Osteocyte (in vitro differentiated cells): ENCODE measurements at regions not wholly inside any gene's neighbourhood (a gene's known extent, or its start where the extent isn't known, plus 50 kb on each side); places are given as distances from the start of the nearest gene placed in this dataset.
"Not testable (repeated sequence)": the region's sequence is repeated elsewhere in the genome, so short reads cannot be mapped to it uniquely, and the experiment has no call there.

Experiments
- DNase-seq: peaks from one replicate; pipeline ENCODE4 v3.0.0; 2021; ENCODE audit warnings: mixed read lengths; ENCODE audit not compliant: unreplicated experiment; ENCODE audit errors: extremely low spot score
- H3K27ac Mint-ChIP-seq: one replicate; pipeline ENCODE4 v1.8.0; 2021; ENCODE audit warnings: mild to moderate bottlenecking, mixed read lengths; ENCODE audit not compliant: unreplicated experiment
- H3K27me3 Mint-ChIP-seq: one replicate; pipeline ENCODE4 v1.8.0; 2021; ENCODE audit warnings: mixed read lengths; ENCODE audit not compliant: unreplicated experiment
- H3K36me3 Mint-ChIP-seq: one replicate; pipeline ENCODE4 v1.8.0; 2021; ENCODE audit warnings: mixed read lengths; ENCODE audit not compliant: unreplicated experiment
- H3K4me1 Mint-ChIP-seq: one replicate; pipeline ENCODE4 v1.8.0; 2021; ENCODE audit warnings: mixed read lengths; ENCODE audit not compliant: unreplicated experiment
- H3K4me3 Mint-ChIP-seq: one replicate; pipeline ENCODE4 v1.8.0; 2021; ENCODE audit warnings: mild to moderate bottlenecking, moderate library complexity, mixed read lengths; ENCODE audit not compliant: unreplicated experiment
- H3K9me3 Mint-ChIP-seq: one replicate; pipeline ENCODE4 v1.8.0; 2021; ENCODE audit warnings: mixed read lengths; ENCODE audit not compliant: unreplicated experiment
- TF ChIP-seq, protein P1 (sequence below): fragments of 200-600 bp; sonication (generic); IDR thresholded peaks from 2 replicates; pipeline ENCODE4 v1.5.0; 2021; ENCODE audit warnings: antibody characterized with exemption, mild to moderate bottlenecking, moderate library complexity

GRCh38 chr1:4131734-4132133 lies 231.7 kb upstream of the C1orf174 start:
- peaks cover 4% of the 10 kb centered on the region for H3K36me3 Mint-ChIP-seq
- H3K4me1 Mint-ChIP-seq: no peaks in the 10 kb centered on the region
- TF ChIP-seq, protein P1, sequence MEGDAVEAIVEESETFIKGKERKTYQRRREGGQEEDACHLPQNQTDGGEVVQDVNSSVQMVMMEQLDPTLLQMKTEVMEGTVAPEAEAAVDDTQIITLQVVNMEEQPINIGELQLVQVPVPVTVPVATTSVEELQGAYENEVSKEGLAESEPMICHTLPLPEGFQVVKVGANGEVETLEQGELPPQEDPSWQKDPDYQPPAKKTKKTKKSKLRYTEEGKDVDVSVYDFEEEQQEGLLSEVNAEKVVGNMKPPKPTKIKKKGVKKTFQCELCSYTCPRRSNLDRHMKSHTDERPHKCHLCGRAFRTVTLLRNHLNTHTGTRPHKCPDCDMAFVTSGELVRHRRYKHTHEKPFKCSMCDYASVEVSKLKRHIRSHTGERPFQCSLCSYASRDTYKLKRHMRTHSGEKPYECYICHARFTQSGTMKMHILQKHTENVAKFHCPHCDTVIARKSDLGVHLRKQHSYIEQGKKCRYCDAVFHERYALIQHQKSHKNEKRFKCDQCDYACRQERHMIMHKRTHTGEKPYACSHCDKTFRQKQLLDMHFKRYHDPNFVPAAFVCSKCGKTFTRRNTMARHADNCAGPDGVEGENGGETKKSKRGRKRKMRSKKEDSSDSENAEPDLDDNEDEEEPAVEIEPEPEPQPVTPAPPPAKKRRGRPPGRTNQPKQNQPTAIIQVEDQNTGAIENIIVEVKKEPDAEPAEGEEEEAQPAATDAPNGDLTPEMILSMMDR: no peak
- no peak overlapping the region for H3K4me3 Mint-ChIP-seq
- DNase-seq: no peak
- H3K27me3 Mint-ChIP-seq: no peaks in the 10 kb centered on the region
- H3K9me3 Mint-ChIP-seq: peaks cover 21% of the 10 kb centered on the region
- no peak overlapping the region for H3K27ac Mint-ChIP-seq

GRCh38 chr1:4132352-4133296 lies 232.6 kb upstream of the C1orf174 start:
- Mint-ChIP-seq H3K27ac (no peak overlapping the region), H3K9me3 (peaks cover 21% of the 10 kb centered on the region), H3K4me3 (no peak overlapping the region), H3K4me1 (no peaks in the 10 kb centered on the region), H3K27me3 (no peaks in the 10 kb centered on the region), H3K36me3 (peaks cover 3% of the 10 kb centered on the region)
- DNase-seq: no peak
- TF ChIP-seq, protein P1: no peak

DNA sequence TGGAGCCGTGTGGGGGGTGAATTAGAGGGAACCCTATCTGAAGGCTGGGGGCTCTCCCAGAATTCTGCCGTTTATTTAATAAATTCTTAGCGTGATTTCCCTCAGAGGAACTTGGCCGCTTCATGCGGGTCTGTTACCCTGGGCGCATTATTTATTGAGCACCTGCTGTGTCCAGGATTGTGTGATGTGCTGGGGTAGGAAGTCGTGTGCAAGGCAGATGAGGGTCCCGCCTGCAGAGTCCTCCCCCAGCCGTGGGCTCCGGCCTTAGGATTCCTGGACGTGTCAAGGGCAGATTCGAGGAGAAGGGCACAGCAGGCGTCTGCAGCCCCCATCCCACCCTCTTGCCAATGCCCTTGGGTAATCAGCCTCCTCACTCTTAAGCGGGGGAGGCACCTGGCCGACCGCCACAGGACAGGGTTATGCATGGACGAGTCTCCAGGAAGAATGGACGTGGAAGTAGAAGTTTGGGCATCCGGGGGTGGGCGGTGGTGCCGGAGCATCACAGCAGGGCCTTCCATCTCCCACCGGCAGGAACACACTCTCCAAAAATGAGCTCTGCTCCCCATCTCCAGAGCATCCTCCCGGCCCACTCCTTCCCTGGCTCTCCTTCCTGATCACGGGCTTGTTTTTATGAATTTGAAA lies 233.3 kb upstream of the C1orf174 start:
- no peak overlapping the region for H3K4me3 Mint-ChIP-seq
- TF ChIP-seq, protein P1: no peak
- H3K27me3 Mint-ChIP-seq: no peaks in the 10 kb centered on the region
- peaks cover 24% of the 10 kb centered on the region for H3K9me3 Mint-ChIP-seq
- no peak for DNase-seq
- H3K4me1 Mint-ChIP-seq: no peaks in the 10 kb centered on the region
- H3K36me3 Mint-ChIP-seq: peaks cover 2% of the 10 kb centered on the region
- H3K27ac Mint-ChIP-seq: no peak overlapping the region

- Mint-ChIP-seq H3K27me3 (no peaks in the 10 kb centered on the region), H3K27ac (no peak overlapping the region), H3K4me1 (no peaks in the 10 kb centered on the region), H3K36me3 (peaks cover 2% of the 10 kb centered on the region), H3K9me3 (peaks cover 30% of the 10 kb centered on the region), H3K4me3 (no peak overlapping the region)
- TF ChIP-seq, protein P1: no peak
- DNase-seq: no peak
Observed at GRCh38 chr1:4133939-4134321, 233.9 kb upstream of the C1orf174 start.

DNA sequence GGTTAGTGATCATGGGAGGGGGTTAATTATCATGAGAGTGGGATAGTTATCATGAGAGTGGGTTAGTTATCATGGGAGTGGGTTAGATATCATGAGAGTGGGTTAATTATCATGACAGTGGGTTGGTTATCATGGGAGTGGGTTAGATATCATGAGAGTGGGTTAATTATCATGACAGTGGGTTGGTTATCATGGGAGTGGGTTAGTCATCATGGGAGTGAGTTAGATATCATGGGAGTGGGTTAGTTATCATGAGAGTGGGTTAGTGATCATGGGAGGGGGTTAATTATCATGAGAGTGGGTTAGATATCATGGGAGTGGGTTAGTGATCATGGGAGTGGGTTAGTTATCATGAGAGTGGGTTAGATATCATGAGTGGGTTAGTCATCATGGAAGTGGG lies 235.8 kb upstream of the C1orf174 start:
- not testable (repeated sequence) for H3K36me3 Mint-ChIP-seq, DNase-seq, H3K27me3 Mint-ChIP-seq, H3K4me3 Mint-ChIP-seq, H3K4me1 Mint-ChIP-seq, H3K27ac Mint-ChIP-seq
- H3K9me3 Mint-ChIP-seq: peaks cover 34% of the 10 kb centered on the region
